Stimulated activated naive CD8-positive, alpha-beta T cell treated with anti-CD3 and anti-CD28 coated beads, Interleukin-15, Interleukin-2, amounts not matched to agents 100 ng/mL and 50 ng/mL, for 24 hours (primary cell): ENCODE measurements at regions not wholly inside any gene's neighbourhood (a gene's known extent, or its start where the extent isn't known, plus 50 kb on each side); places are given as distances from the start of the nearest gene placed in this dataset.

Experiments used
- H3K27ac Mint-ChIP-seq: one replicate; pipeline ENCODE4 v1.8.0; 2021; ENCODE audit warnings: mild to moderate bottlenecking, mixed read lengths
- H3K27me3 Mint-ChIP-seq: one replicate; pipeline ENCODE4 v1.8.0; 2021; ENCODE audit warnings: mixed read lengths
- H3K36me3 Mint-ChIP-seq: one replicate; pipeline ENCODE4 v1.8.0; 2021; ENCODE audit warnings: low read depth, mixed read lengths
- H3K4me1 Mint-ChIP-seq: one replicate; pipeline ENCODE4 v1.8.0; 2021; ENCODE audit warnings: low read depth, mixed read lengths
- H3K4me3 Mint-ChIP-seq: one replicate; pipeline ENCODE4 v1.8.0; 2021; ENCODE audit warnings: mild to moderate bottlenecking, mixed read lengths
- H3K9me3 Mint-ChIP-seq: one replicate; pipeline ENCODE4 v1.8.0; 2021; ENCODE audit warnings: mixed read lengths

DNA sequence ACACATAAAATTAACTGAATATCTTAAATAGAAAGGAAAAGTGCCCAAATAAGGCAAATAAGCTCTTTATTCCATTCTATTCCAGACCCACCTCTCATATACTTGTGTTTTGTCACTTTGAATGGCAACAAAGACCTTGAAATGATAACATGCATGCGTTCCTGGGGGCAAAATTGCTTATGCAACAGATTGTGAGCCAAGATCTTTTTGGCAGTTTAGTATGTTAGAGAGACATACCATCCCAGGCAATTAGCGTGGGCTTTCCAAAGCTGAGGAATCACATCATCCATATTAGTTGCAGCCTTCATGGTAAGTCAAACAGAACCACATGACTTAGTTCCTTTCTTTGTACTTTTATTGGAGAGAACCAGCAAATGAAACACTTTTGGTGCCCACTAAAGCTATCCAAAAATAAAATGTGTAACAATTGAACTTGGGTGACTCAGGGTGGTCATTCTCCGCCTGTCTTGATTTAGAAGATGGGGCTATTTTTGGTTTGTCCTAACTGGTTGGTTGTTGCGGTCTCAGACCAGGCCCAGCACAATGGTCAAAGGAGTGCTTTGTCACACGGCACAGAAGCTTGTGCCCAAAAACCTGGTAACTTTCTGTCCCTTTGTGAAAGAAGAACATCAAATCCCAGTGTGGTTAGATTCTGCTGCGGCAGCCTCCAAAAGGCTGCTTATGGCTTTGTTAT lies 68.7 kb upstream of the ATF3 start:
- Mint-ChIP-seq H3K27me3 (peaks cover 8% of the 10 kb centered on the region), H3K36me3 (no peaks in the 10 kb centered on the region), H3K4me1 (no peaks in the 10 kb centered on the region), H3K9me3 (no peaks in the 10 kb centered on the region), H3K4me3 (no peak overlapping the region), H3K27ac (no peak overlapping the region)

GRCh38 chr1:212542761-212543187 lies 65.8 kb upstream of the ATF3 start:
- Mint-ChIP-seq H3K4me1 (no peaks in the 10 kb centered on the region), H3K4me3 (no peak overlapping the region), H3K27ac (no peak overlapping the region), H3K9me3 (no peaks in the 10 kb centered on the region), H3K27me3 (peaks cover 4% of the 10 kb centered on the region), H3K36me3 (no peaks in the 10 kb centered on the region)

- no peak overlapping the region for H3K4me3 Mint-ChIP-seq
- no peak overlapping the region for H3K27ac Mint-ChIP-seq
- H3K9me3 Mint-ChIP-seq = no peaks in the 10 kb centered on the region
- H3K4me1 Mint-ChIP-seq = no peaks in the 10 kb centered on the region
- peaks cover 8% of the 10 kb centered on the region for H3K27me3 Mint-ChIP-seq
- H3K36me3 Mint-ChIP-seq = no peaks in the 10 kb centered on the region
Observed at GRCh38 chr1:212544110-212544509, 64.5 kb upstream of the ATF3 start.

DNA sequence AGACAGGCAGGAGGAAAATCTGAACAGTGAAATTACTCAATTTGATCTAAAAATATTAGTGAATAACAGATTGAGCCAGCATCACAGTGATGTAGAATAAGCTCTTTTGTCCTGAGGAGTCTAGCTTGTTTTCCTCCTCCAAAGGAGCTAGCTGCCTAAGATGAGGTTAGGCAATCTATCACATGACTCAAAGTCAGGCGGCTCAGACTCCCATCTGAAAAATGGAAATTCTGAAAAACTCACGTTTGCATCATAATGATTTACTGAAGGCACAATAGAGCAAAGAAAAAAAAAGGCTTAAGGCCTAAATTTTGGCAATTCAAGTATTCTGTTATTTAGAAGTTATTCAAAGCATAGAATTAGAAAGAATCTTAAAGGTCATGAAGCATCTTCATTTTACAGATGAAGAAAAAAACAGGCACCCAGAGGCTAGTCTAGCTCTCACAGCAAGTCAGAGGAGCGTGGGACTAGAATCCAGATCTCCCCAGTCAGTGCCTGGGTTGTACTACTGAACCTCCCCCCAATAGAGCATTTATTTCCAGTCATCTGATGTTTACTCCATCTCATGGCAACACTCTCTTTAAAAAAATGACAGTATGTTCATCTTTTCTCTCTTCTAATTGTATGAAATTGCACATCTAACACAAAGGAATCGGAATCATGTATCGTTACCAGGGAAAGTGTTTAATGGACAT lies 62.5 kb upstream of the ATF3 start:
- Mint-ChIP-seq H3K4me1 (no peaks in the 10 kb centered on the region), H3K27me3 (peaks cover 13% of the 10 kb centered on the region), H3K9me3 (no peaks in the 10 kb centered on the region)

GRCh38 chr1:212549503-212550017 lies 59.0 kb upstream of the ATF3 start:
- no peaks in the 10 kb centered on the region for H3K9me3 Mint-ChIP-seq
- H3K27me3 Mint-ChIP-seq = peaks cover 32% of the 10 kb centered on the region
- no peak overlapping the region for H3K27ac Mint-ChIP-seq
- H3K4me3 Mint-ChIP-seq = no peak overlapping the region
- H3K4me1 Mint-ChIP-seq = no peaks in the 10 kb centered on the region
- H3K36me3 Mint-ChIP-seq = no peaks in the 10 kb centered on the region

More for the DNA sequence above, 62.5 kb upstream of the ATF3 start:
- Mint-ChIP-seq H3K4me3 (no peak overlapping the region), H3K36me3 (no peaks in the 10 kb centered on the region), H3K27ac (no peak overlapping the region)

GRCh38 chr1:212551929-212552328 lies 56.6 kb upstream of the ATF3 start:
- no peak overlapping the region for H3K4me3 Mint-ChIP-seq
- H3K4me1 Mint-ChIP-seq = no peaks in the 10 kb centered on the region
- no peaks in the 10 kb centered on the region for H3K36me3 Mint-ChIP-seq
- H3K27me3 Mint-ChIP-seq = peaks cover 37% of the 10 kb centered on the region
- H3K9me3 Mint-ChIP-seq = no peaks in the 10 kb centered on the region
- no peak overlapping the region for H3K27ac Mint-ChIP-seq

GRCh38 chr1:212553676-212554075 lies 54.9 kb upstream of the ATF3 start:
- Mint-ChIP-seq H3K36me3 (no peaks in the 10 kb centered on the region), H3K9me3 (no peaks in the 10 kb centered on the region), H3K27ac (no peak overlapping the region), H3K4me3 (no peak overlapping the region), H3K4me1 (no peaks in the 10 kb centered on the region), H3K27me3 (peaks cover 46% of the 10 kb centered on the region)

DNA sequence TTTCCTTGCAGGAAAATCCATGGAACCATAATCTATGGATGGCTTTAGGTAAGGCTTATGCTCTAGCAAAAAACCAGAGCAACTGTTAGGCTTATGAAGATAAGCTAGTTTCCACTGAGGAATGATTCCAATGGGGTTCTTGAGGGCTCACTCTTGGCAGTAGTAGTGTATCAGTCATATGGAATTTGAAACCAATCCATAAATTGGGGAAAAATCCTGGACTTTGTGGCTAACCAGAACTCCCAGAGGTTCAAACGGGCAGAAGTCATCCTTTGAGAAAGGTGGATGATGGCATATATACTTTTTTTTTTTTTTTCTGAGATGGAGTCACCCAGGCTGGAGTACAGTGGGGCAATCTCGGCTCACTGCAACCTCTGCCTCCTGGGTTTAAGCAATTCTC lies 54.2 kb upstream of the ATF3 start:
- Mint-ChIP-seq H3K4me3 (no peak overlapping the region), H3K27me3 (peaks cover 43% of the 10 kb centered on the region), H3K4me1 (peaks cover 6% of the 10 kb centered on the region), H3K27ac (no peak overlapping the region), H3K9me3 (no peaks in the 10 kb centered on the region), H3K36me3 (no peaks in the 10 kb centered on the region)

GRCh38 chr1:212555426-212555825 lies 53.1 kb upstream of the ATF3 start:
- Mint-ChIP-seq H3K36me3 (no peaks in the 10 kb centered on the region), H3K4me3 (no peak overlapping the region), H3K27me3 (peaks cover 43% of the 10 kb centered on the region)

GRCh38 chr1:212556822-212557549 lies 51.6 kb upstream of the ATF3 start:
- no peak overlapping the region for H3K27ac Mint-ChIP-seq
- H3K36me3 Mint-ChIP-seq = no peaks in the 10 kb centered on the region
- H3K4me3 Mint-ChIP-seq = no peak overlapping the region
- H3K4me1 Mint-ChIP-seq = peaks cover 11% of the 10 kb centered on the region
- H3K27me3 Mint-ChIP-seq = peaks cover 30% of the 10 kb centered on the region
- no peaks in the 10 kb centered on the region for H3K9me3 Mint-ChIP-seq

More at GRCh38 chr1:212555426-212555825, 53.1 kb upstream of the ATF3 start:
- H3K4me1 Mint-ChIP-seq = peaks cover 11% of the 10 kb centered on the region
- H3K27ac Mint-ChIP-seq = no peak overlapping the region
- H3K9me3 Mint-ChIP-seq = no peaks in the 10 kb centered on the region

DNA sequence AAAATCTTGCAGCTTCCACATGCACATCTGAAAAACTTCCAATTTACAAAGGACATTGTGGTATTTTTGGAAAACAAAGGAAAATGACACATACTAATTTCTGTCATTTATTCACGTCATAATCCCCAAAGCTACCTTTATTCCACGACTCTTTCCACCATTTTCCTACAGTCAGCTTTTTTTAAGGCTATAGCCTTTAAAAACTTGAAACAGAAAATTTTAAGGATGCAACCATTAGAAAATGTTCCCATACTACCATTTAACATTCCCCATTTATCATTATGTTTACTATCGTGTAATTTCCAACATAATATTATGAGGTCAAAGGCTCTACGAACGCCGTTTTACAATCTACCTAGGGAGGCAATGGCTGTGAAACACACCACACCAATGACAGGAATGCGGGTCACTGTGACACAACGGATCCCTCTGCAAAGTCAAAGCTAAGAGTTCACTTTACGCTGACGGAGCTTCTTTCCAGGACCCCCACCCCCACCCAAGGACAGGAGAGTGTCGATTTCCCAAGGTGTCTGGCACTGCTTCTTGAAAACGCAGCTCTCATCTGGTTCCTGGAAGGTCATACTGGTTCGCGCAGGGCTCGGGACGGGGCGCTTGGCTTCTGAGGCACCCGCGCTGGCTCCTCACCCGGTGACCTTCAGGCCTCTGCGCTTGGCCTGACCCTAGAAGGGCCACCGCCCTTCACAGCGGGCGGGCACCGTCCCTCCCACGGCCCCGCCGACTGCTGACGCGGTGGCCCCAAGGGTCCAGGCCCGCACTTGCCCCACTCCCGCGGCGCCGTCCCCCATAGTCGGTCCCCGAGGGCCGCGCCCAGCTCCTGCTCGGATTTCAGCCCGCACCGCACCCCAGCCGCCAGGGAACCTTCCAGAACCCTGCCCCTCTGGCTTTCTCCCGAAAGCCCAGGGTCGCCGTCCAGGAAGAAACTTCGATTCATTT lies 50.5 kb upstream of the ATF3 start:
- H3K27ac Mint-ChIP-seq = peak overlapping the region; percentile 26
- H3K27me3 Mint-ChIP-seq = peaks cover 30% of the 10 kb centered on the region
- peak overlapping the region; percentile 69 for H3K4me3 Mint-ChIP-seq
- H3K4me1 Mint-ChIP-seq = peaks cover 11% of the 10 kb centered on the region
- H3K36me3 Mint-ChIP-seq = no peaks in the 10 kb centered on the region
- no peaks in the 10 kb centered on the region for H3K9me3 Mint-ChIP-seq

- Mint-ChIP-seq H3K27me3 (peaks cover 25% of the 10 kb centered on the region), H3K4me1 (peaks cover 11% of the 10 kb centered on the region), H3K4me3 (peak overlapping the region; percentile 69), H3K9me3 (no peaks in the 10 kb centered on the region), H3K27ac (peak overlapping the region; percentile 93), H3K36me3 (no peaks in the 10 kb centered on the region)
Observed at GRCh38 chr1:212558693-212559480, 49.7 kb upstream of the ATF3 start.
